ENCODE measurements at regions not wholly inside any gene's neighbourhood (a gene's known extent, or its start where the extent isn't known, plus 50 kb on each side); places are given as distances from the start of the nearest gene placed in this dataset.
"Not testable (repeated sequence)": the region's sequence is repeated elsewhere in the genome, so short reads cannot be mapped to it uniquely, and the experiment has no call there.

GRCh38 chr4:154030152-154030551 is 241.3 kb upstream of the SFRP2 start:
- no peak for DNase-seq

- DNase-seq, result no peak
These were observed 240.3 kb upstream of the SFRP2 start for GRCh38 chr4:154029171-154029570.

GRCh38 chr4:154025110-154025509 is 236.2 kb upstream of the SFRP2 start:
- no peak for DNase-seq

- DNase-seq, result no peak
These were observed 235.3 kb upstream of the SFRP2 start for GRCh38 chr4:154024097-154024694.

GRCh38 chr4:154023671-154024070 is 234.8 kb upstream of the SFRP2 start:
- not testable (repeated sequence) for DNase-seq

DNA sequence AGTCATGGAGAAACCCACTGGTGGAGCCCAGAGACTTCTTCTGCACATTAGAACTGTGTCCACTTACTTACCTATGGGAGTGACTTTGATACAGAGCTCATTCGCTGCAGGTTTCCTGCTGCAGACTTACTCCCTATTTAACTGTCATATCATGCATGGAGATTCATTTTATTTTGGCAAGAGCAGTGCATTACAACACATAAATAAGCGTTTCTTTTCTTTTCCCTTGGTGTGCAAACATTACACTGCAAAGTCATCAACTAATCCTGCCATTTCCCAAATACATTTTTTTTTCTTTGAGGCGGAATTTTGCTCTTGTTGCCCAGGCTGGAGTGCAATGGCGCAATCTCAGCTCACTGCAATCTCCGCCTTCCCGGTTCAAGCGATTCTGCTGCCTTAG is 230.9 kb upstream of the SFRP2 start:
- DNase-seq, result no peak

GRCh38 chr4:154018659-154019058 is 229.8 kb upstream of the SFRP2 start:
- no peak for DNase-seq

- no peak for DNase-seq
These were observed 226.7 kb upstream of the SFRP2 start for GRCh38 chr4:154015578-154015977.

- no peak for DNase-seq
These were observed 225.8 kb upstream of the SFRP2 start for GRCh38 chr4:154014407-154015321.

- no peak for DNase-seq
These were observed 224.7 kb upstream of the SFRP2 start for GRCh38 chr4:154013576-154013975.

DNA sequence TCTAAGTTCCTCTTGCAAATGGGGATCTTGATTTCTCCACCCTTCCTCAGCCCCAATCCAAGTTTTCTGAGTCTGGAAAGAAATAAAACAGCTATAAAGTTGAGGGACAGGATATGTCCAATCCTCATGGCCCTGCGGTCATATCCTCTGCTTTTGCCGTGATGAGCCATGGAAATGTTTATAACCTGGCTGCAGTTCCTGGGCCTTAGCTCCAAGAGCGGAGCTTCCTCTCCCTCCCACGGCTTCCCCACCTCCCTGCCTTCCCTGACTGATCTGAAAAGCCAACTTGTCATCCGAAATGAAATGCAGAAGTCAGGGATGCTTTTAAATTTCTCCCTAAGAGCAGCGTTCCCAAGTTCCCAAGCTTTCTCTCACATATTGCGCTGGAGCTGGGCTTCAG is 221.5 kb upstream of the SFRP2 start:
- DNase-seq, result no peak

- DNase-seq, result no peak
These were observed 220.9 kb upstream of the SFRP2 start for GRCh38 chr4:154009788-154010187.

GRCh38 chr4:154009191-154009590 is 220.3 kb upstream of the SFRP2 start:
- DNase-seq, result no peak

GRCh38 chr4:154005171-154005520 is 216.3 kb upstream of the SFRP2 start:
- no peak for DNase-seq

- no peak for DNase-seq
These were observed 215.8 kb upstream of the SFRP2 start for GRCh38 chr4:154004507-154005170.

DNA sequence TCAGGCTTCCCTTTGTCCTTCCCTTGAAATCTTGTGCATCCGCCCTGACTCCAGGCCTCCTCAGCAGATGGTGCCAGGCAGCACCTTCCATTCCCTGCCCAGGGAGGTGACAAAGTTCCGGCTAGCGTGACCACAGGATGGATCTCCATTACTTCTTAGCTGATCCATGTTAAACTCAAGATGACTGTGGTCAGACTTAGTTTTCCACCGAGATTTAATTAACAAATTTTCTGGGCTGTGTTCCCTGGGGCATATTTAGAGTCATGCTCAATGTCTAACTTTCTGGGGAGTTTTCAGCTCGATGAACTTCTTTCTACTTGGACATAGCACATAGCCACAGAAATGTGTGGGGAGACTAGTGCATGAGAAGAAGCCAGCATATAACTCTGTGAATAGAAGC is 215.1 kb upstream of the SFRP2 start:
- DNase-seq, result no peak

- DNase-seq, result no peak
These were observed 214.5 kb upstream of the SFRP2 start for GRCh38 chr4:154003378-154003777.

GRCh38 chr4:154001193-154001592 is 212.3 kb upstream of the SFRP2 start:
- DNase-seq, result no peak

DNA sequence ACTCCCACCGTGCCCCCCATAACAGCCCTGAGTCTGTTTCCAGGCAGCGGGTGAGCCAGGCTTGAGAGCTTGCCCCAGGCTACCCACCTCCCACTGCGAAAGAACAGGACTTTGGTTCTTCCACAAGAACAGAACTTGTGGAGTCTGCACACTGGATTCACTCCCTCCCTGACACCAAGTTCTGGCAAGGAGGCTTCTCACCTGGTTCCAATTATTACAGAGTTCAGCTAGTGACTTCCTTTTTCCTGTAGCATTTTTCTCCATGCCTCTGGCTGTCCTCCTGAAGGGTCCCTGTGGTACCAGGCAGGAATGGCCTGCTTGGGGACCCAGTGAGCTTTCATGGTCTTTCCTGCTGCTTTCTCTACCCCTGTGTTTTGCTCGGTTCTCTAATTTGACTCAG is 208.6 kb upstream of the SFRP2 start:
- DNase-seq, result no peak

DNA sequence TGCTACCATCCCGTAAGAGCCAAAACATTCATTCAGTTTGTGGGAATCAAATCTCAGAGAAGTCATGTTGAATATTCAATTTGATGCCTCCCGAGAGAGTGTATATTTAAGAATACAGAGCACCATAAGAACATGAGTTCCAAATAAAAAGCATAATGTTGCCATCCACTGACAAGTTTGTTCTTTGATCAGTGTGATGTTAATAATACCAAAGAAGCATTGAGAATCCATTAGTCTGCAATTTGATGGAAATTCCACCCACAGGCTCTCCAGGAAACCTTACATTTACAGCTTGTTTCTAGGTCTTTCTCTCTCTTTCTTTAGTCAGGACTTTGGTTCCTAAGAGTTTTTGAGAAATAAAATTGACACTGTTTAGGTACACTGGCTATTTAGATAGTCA is 200.6 kb upstream of the SFRP2 start:
- no peak for DNase-seq

DNA sequence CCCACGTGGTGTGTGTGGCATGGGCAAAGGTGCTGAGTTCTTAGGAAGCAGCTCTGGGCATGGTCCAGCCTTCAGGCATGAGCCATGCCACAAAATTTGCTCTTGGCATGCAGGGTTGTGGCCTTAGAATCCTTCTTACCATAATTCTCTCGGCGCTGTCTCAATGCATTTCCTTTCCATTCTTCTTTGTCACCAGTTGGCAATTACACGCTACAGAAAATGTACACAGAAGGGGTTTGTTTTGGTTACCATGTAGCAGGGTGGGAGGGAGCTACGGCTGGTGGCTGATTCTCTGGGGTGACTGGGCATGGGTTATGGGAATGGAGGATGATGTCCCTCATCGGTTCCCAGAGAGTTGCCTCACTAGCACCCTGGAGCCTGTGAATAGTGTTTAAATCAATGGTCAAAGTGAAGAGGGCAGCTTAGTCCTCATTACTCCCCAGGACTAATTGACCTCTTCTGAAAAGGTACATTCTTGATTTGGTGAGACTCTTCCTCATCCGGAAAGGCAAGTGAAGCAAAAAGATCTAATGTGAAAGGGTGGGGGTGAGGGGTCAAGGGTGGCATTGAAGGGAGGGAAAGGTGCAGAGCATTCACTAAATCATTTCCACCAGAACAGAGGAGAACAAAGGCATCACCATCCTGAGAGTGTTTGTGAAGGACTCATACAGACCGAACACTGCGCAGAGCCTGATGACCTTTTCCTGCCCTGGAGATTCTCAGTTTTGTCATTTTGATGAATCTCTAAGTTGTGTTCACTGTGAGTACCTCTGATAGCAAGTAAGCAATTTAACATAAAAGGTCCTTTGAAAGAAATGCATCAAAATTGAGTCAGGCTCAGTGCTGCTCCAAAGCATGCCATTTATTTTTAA is 199.8 kb upstream of the SFRP2 start:
- DNase-seq, result no peak

- DNase-seq, result no peak
These were observed 198.4 kb upstream of the SFRP2 start for GRCh38 chr4:153987291-153987690.

DNA sequence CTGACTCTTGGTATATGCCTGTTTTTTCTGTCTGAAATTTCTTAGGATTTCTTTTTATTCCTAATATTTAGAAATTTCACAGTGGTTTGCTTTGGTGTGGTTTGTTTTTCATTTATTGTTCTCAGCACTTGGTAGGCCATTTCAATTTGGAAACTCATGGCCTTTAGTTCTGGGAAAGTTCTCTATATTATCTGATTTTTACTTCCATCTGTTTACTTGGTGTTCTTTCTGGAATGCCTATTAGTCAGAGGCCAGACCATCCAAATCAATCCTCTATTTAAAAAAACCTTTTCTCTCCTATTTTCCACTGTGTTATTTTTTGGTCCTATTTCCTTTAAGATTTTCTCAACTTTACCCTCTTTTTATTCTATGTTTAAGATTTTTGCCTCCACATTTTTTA is 188.1 kb upstream of the SFRP2 start:
- no peak for DNase-seq
